ENCODE measurements at regions not wholly inside any gene's neighbourhood (a gene's known extent, or its start where the extent isn't known, plus 50 kb on each side); places are given as distances from the start of the nearest gene placed in this dataset.
"Not testable (repeated sequence)": the region's sequence is repeated elsewhere in the genome, so short reads cannot be mapped to it uniquely, and the experiment has no call there.

- no peak overlapping the region for H3K4me3 ChIP-seq (ENCODE audit: low read depth, low read length)
- no peak for DNase-seq (ENCODE audit: low read depth)
Observed at GRCh38 chr2:31748041-31748440, 167.3 kb upstream of the SRD5A2 start.

GRCh38 chr2:31739161-31739560, 158.4 kb upstream of the SRD5A2 start:
- H3K4me3 ChIP-seq (ENCODE audit: low read depth, low read length), result no peak overlapping the region
- DNase-seq (ENCODE audit: low read depth), result no peak

- no peak overlapping the region for H3K4me3 ChIP-seq (ENCODE audit: low read depth, low read length)
Observed at GRCh38 chr2:31736695-31737454, 156.1 kb upstream of the SRD5A2 start.

GRCh38 chr2:31735716-31736115, 155.0 kb upstream of the SRD5A2 start:
- no peak for DNase-seq (ENCODE audit: low read depth)
- no peak overlapping the region for H3K4me3 ChIP-seq (ENCODE audit: low read depth, low read length)

More at GRCh38 chr2:31736695-31737454, 156.1 kb upstream of the SRD5A2 start:
- DNase-seq (ENCODE audit: low read depth), result no peak

- H3K4me3 ChIP-seq (ENCODE audit: low read depth, low read length), result no peak overlapping the region
- DNase-seq (ENCODE audit: low read depth), result peak; percentile 1
Observed at GRCh38 chr2:31729442-31730092, 148.8 kb upstream of the SRD5A2 start.

GRCh38 chr2:31729065-31729439, 148.3 kb upstream of the SRD5A2 start:
- no peak overlapping the region for H3K4me3 ChIP-seq (ENCODE audit: low read depth, low read length)
- no peak for DNase-seq (ENCODE audit: low read depth)

GRCh38 chr2:31728406-31729064, 147.8 kb upstream of the SRD5A2 start:
- DNase-seq (ENCODE audit: low read depth), result no peak
- no peak overlapping the region for H3K4me3 ChIP-seq (ENCODE audit: low read depth, low read length)

- no peak for DNase-seq (ENCODE audit: low read depth)
- H3K4me3 ChIP-seq (ENCODE audit: low read depth, low read length), result no peak overlapping the region
Observed at GRCh38 chr2:31726457-31726856, 145.7 kb upstream of the SRD5A2 start.

GRCh38 chr2:31725444-31725843, 144.7 kb upstream of the SRD5A2 start:
- no peak overlapping the region for H3K4me3 ChIP-seq (ENCODE audit: low read depth, low read length)
- DNase-seq (ENCODE audit: low read depth), result no peak

GRCh38 chr2:31711737-31712136, 131.0 kb upstream of the SRD5A2 start:
- H3K4me3 ChIP-seq (ENCODE audit: low read depth, low read length), result no peak overlapping the region
- DNase-seq (ENCODE audit: low read depth), result no peak

- no peak for DNase-seq (ENCODE audit: low read depth)
Observed at GRCh38 chr2:31710121-31710520, 129.4 kb upstream of the SRD5A2 start.

GRCh38 chr2:31707992-31708391, 127.3 kb upstream of the SRD5A2 start:
- no peak overlapping the region for H3K4me3 ChIP-seq (ENCODE audit: low read depth, low read length)
- DNase-seq (ENCODE audit: low read depth), result no peak

More at GRCh38 chr2:31710121-31710520, 129.4 kb upstream of the SRD5A2 start:
- H3K4me3 ChIP-seq (ENCODE audit: low read depth, low read length), result no peak overlapping the region

DNA sequence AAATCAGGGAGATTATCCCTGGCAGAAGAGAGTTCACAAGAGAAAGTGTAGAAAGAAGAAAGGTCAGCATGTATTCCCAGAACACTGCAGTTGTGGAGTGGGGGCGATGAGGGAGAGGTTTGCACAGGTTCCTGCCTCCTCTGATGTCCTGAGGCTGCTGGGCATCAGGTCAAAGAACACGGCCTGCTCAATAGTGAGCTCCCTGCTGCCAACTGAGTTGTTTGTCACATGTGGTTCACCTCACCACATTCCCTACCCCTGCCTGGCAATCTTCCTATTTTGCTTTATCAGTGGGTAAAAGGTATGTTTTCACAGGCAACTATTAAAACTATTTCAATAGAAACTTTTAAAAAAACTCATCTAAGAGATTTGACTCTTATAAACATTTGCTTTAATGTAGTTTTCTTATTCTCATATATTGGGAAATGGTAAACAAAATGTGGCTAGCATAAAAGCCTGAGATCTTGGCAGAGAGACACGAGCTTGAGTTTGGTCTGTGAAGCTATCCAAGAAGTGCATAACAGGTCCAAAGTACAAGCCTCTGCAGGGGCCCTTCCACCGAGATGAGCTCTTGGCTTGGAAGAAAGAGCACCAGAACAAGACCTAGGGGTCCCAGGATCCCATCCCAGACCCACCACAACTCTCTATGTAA, 123.9 kb upstream of the SRD5A2 start:
- no peak for DNase-seq (ENCODE audit: low read depth)

DNA sequence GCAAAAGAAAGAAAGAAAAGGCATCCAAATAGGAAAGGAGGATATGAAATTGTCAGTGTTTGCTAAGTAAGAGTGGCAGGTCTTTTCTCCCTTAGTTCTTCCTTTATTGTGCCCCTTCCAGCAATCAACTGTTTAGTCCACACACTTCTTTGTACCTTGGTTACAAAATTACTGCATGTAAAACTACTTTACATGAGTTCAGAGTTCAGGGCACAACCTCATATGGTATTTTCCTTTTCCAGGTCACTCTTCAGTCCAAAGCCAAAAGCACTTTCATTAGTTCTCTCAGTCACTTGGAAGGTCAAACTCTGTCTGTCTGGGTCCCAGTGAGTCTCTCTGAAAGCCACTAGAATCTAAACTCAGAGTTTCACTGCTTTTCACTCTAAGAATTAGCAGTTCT, 122.5 kb upstream of the SRD5A2 start:
- no peak overlapping the region for H3K4me3 ChIP-seq (ENCODE audit: low read depth, low read length)
- no peak for DNase-seq (ENCODE audit: low read depth)

More for the DNA sequence above, 123.9 kb upstream of the SRD5A2 start:
- H3K4me3 ChIP-seq (ENCODE audit: low read depth, low read length), result no peak overlapping the region

DNA sequence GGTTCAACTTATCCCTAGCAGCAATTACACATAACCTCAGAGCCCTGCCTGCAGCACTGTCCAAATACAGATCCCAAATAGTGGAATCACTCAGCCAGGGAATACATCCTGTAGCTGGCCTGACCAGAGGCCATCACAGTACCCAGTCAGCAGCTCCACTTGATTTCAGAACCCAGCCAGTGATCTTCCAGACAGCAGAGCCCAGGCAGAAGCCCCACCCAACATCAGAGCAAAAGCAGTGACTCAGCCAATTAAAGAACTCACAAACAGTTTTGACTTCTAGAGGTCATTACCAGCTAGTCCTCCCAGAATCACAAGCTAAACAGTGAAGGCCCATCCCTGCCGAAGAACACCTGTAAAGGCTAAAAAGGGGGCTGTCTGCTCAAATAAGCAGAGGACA, 118.0 kb upstream of the SRD5A2 start:
- H3K4me3 ChIP-seq (ENCODE audit: low read depth, low read length), result no peak overlapping the region
- no peak for DNase-seq (ENCODE audit: low read depth)

GRCh38 chr2:31696068-31696467, 115.3 kb upstream of the SRD5A2 start:
- no peak overlapping the region for H3K4me3 ChIP-seq (ENCODE audit: low read depth, low read length)
- DNase-seq (ENCODE audit: low read depth), result no peak

DNA sequence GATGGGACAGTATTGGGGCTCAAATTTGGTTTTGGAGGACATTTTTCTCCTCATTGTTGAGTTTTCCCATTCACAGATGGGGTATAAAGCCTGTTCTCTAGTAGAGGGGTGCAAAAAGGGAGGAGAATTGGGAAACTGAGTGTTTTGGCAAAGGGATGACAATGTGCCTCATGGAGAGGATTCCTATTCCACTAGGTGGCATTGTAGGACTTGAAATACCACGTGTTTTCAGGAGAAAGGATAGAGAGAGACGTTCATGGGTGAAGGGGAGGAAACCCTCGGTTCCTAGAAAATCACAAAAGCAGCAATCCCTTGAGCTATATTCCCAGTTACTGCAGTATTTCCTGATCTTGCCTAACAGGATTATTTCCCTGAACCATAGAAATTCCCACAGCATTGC, 113.7 kb upstream of the SRD5A2 start:
- H3K4me3 ChIP-seq (ENCODE audit: low read depth, low read length), result no peak overlapping the region
- DNase-seq (ENCODE audit: low read depth), result no peak

DNA sequence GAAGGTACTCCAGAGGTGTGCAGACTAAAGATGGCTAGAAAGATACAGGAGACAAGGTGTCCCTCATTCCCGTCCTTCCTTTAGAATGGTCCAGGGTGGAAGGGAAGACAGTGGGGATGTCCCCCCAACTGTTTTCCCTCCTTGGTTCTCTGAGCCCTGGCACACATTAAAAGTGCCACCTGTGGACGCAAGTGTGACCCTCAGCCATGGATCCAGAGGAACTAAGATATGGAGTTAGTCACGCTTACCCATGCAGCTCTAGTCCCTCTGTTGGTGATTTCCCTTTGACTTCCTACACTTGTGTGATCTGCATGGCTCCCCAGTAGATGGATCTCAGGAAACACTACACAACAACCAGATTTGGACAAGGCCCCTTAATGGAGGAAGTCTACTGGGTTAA, 113.1 kb upstream of the SRD5A2 start:
- no peak for DNase-seq (ENCODE audit: low read depth)
- no peak overlapping the region for H3K4me3 ChIP-seq (ENCODE audit: low read depth, low read length)

DNA sequence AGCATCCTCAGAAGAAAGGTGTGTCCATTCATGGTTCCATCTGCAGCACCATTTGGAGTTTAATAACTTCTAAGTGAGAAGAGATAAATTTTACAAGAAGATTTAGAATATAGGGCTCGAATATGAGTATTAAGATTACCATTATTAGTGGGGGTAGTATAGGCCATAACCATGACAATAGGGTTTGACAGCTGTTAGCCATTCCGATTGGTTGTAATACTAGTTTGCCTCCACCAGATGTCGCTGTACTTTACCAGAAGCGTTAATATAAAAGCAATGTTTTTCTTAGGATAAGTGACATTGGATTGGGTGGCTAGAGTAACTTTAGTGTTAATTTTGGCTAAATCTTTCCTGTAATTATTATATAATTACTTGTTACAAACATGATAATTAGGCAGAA, 107.5 kb upstream of the SRD5A2 start:
- DNase-seq (ENCODE audit: low read depth), result no peak
- no peak overlapping the region for H3K4me3 ChIP-seq (ENCODE audit: low read depth, low read length)

GRCh38 chr2:31683506-31683905, 102.8 kb upstream of the SRD5A2 start:
- not testable (repeated sequence) for DNase-seq (ENCODE audit: low read depth); H3K4me3 ChIP-seq (ENCODE audit: low read depth, low read length)

Data from skeletal muscle cell (primary cell).